Ureter (tissue), 1 donor: ENCODE measurements at regions not wholly inside any gene's neighbourhood (a gene's known extent, or its start where the extent isn't known, plus 50 kb on each side); places are given as distances from the start of the nearest gene placed in this dataset.

Experiments
- DNase-seq: peaks from one replicate; pipeline ENCODE4 v3.0.0-alpha.2; 2020; ENCODE audit warnings: low spot score
- donor health status: DM: yes; HTN: yes; CAD: no.

DNA sequence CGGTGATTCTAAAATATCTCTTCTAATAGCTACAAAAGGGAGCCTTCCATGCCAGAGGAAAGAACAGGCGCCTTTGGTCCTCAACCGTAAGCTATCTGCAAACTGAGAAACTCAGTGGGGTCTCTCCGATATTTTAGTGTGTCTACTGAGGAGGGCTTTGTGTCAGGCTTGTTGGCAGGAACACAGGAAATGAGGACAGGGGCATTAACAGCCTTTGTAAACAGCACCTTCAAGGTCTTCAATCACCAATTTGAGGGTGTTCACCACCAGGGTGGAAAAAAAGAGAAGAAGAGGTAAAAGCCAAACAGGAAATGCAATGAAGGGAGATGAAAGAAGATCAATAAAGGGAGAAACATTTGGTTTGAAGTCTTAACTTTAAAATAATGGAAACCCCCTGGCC is 580.1 kb upstream of the SALL1 start:
- no peak for DNase-seq

DNA sequence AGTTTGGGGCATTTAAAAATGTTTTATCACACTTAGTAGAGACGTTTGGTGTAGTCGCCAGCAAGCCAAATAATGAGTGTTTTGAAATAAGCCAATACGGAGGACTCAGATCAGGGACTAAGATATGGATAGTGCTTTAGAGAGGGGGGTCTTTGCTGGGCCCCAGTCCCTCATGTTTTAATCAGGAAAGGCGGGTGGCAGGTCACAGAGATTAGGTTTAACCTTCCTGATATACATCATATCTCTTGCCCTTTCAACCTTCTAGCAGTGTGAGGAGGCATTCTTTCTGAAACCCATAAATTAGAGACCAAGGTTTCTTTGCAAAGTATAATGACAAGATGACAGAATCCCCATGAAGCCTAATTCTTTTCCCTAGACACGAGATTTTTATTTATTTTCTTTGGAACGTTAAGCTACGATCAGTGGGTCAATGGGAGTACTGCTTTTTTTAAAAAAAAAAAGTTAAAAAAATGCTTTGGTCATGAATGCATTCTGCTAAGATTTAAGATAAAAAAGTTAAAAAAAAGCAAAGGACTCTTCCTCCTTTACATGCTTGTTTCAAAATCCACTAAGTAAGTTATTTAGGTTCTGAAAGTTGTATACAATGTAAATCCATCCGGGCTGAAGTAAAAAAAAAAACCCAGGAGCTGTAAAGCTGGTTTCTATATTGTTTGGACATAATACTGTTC is 572.1 kb upstream of the SALL1 start:
- no peak for DNase-seq

DNA sequence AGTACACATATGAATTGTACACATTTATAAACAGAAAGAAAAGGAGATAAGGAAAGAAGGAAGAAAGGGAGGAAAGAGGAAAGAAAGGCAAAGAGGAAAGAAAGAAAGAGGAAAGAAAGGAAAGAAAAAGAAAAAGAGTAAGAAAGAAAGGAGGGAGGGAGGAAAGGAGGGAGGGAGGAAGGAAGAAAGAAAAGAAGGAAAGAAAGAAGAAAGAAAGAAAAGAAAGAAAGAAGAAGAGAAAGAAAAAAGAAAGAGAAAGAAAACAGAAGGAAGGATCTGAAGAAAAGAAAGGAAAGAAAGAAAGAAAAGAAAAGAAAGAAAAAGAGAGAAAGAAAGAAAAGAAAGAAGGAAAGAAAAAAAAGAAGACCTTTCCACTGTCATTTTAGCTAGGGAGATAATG is 571.4 kb upstream of the SALL1 start:
- no peak for DNase-seq

DNA sequence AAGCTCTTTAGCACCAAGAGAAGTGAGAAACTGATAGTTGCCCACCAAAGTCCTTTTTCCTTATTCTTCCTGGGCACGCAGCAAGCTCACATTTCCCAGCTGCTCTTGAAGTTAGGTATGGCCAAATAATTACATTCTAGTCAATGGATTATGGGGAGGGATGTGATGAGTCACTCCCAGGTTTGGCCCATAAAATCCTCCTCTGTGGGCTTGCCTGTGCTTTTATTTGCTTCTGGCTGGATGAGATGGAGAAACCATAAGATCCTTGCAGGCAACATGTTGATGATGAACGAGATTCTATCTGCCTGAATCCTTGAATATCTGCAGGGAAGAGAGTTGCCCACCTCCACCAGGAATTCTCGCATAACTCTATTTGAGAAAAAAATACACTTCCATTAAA is 568.3 kb upstream of the SALL1 start:
- DNase-seq = no peak

DNA sequence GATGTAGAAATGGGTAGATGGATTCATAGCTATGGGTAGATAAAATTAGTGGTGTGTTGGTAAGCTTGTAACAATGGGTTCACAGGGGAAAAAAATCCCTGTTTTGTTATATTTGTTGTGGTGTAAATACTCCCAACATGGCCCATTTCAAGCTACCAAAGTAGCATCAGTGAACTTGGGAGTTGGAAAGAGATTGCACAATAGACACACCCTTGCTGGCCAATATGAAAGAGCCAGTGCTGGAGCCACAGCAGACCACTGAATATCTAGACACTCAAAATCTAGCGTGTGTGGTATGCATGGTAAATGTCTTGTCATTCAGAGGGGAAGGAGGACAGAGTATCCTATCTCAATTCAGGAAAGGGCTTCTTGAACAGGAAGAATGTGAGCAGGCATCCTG is 565.1 kb upstream of the SALL1 start:
- DNase-seq = no peak

DNA sequence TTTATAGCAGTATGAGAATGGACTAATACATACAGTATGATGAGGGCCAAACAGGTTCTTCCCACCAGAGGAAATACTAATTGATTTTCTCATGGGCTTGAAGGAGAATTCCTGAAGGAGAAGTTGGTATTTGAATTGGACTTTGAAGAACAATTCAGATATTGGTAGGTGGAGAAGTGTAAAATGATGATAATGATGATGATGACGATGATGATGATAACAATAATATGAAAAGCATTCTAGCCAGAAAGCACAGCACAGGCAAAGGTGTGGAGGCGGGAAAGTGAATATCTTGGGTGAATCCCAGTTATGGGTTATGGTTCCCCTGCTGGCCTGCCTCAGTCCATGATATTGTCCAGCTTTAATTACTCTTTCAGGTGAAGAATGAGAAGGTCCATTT is 562.4 kb upstream of the SALL1 start:
- DNase-seq = no peak

DNA sequence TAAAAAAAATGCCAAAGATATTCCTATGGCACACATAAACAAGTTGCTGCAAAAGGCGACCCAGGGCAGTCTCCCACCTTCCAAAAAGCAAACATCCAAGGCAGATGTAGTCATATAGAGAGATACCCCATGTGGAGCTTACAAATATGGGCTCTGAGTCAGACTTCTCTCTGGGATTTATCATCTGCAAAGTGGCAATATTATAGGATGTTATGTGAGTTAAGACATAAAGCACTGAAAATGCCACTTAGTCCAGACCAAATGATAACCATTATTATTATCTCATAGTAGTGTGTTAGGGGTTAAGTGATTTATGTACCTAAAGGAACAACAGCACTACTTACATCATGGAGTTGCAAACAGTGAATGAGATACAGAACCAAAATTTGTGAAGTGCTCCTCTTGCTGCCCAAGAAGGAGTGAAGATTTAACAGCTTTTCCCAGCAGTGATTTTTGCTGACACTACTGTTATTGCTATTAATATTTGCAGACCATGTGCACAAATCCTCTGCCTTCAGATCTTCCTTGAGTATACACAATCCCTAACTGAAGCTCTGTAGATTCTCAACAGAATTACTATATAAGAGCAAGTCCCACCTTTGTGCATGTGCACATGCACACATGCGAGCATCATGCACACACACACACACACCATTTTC is 560.0 kb upstream of the SALL1 start:
- no peak for DNase-seq

DNA sequence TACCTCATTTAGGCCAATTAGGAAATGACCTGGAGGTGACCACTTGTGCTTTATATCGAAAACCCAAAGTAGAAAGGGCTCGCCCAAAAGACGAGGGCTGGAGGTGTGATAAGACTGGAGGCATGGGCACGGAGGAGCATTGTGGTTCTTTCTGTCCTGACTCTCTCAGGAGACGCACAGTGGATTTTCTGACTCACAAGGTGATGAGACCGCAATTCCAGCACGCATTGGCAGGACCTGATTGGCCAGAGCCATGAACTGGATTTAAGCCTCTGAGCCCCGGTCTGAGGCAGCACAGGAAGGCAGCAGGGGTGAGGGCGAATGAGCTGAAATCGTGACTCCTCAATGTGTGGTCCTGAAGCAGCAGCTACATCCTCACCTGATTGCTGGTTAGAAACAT is 559.1 kb upstream of the SALL1 start:
- DNase-seq = no peak

DNA sequence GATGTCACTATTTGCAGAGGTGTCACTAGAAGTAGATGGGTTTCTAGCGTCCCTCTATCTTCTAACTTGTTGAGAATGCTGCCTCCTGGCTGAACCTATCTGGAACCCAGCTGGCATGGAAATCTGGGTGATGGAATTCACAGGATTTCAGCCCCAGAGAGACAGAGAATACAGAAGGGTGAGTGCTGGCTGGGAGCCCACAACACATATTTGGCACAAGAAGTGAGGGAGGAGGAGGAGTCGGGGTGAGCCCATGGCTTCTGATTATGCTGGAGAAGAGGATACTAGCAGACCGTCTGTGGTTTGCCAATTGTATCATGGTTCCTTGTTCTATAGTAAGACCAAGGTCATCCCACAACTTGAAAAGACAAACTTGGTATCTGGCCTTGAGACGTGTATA is 557.8 kb upstream of the SALL1 start:
- no peak for DNase-seq

DNA sequence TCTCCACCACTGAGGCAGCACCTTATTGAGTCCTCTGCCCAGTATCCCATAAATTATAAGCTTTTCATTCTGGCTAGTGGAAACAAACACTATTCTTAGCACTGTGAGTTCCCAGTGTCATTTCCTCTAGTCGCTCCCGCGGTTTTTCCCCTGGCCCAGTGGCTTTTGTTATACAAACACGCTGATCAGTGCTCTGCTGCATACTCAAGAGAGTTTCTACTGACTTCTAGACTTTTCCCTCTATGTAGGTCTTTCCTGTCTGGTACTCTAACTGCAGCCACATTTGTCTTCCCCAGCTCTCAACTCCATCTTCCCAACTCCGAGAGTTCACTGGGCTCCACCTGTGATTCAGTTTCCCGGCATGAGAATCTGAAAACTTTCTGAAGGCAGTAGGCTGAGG is 556.6 kb upstream of the SALL1 start:
- no peak for DNase-seq

DNA sequence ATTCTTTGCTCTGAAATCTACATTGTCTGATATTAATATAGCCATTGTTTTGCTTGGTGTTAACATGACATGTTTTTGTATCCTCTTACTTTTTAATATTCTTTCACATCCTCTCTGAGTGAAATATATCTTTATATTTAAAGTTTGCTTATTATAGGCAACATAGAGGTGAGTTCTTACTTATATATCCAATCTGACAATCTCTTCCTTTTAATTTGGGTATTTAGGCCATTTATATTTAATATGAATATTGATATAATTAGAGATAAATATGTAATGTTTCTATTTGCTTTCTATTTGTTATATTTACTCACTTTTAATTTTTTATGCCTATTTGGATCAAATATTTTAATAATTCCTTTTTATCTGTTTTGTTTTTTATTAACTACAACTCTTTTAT is 554.1 kb upstream of the SALL1 start:
- no peak for DNase-seq

DNA sequence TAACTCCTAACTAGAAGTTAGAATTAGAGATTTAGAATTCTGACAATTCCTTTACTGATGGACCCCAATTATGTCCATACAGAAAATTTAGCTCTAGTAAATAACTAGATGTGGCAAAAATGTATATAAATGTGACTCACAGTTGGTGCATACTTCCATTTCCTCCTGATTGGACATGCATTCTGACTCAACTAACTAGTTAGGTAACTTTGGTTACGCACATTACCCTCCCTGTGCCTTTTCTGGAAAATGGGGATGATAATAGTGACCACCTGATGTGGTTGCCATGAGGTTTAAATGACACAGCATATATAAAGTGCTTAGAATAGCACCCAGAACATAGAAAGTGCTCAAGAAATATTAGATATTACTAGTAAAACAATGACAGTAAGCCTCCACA is 550.0 kb upstream of the SALL1 start:
- no peak for DNase-seq

DNA sequence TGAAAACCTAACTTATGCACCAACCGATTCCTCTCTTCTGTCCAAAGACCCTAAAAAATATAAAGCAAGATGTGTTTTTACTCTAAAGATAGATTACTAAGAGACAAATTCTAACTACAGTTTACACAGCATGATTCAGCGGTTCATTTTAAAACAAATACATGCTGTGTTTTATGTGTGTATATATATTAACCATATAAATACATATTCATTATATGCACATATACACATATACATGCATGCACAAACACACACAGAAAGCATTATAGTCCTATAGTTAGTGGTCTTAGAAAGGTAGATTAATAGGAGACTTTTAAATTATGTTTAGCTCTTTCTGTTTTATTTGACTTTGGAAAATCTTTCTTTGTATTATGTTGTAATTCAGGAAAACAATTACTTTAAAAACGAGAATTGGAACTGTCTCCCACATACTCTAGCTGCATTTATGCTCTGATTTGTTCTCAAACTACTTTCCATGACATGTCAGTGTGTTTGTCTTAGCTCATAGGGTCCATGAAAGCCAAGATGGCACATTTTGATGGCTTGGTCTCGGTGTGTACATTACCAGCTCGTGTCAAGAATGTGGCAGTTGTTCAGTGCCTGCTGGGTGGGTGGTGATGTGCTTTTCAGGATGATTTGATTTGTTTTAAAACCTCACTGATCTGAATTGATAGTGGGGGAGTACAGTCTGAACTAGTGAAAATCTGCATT is 548.8 kb upstream of the SALL1 start:
- no peak for DNase-seq

DNA sequence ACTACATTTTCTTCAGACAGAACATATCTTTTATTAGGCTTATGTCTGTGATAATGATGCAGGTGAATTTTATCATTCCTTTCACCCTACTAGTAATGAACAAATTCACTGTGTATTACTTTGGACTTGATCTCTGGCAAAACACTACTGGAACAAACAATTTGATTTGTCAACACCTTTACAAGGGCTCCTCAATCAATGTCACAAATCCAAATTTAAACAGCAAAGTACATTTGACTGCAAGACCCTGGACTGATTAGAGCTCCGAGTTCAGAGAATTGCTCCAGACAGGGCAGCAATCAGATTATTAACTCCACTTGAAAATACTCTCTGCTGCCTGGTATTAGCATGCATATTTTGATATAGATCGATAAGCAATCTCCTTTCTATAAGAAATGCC is 547.6 kb upstream of the SALL1 start:
- no peak for DNase-seq

DNA sequence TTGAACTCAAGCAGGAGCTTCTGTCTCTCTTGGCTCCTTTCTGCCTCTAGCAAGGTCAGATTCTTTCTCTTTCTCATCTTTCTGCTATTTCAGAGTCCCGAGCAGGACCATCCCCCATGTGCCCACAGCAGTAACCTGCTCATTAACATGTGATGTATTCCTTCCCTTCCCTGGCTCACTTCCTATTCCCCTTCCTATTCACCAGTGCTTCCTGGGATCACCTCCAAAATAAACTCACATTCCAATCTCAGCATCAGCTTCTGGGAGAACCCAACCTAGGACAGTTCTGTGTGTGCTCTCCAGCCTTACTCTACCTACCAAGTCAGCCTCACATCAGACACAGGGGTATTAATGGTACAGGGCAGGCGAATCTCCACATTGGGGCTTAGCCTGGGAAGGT is 546.4 kb upstream of the SALL1 start:
- DNase-seq = no peak

DNA sequence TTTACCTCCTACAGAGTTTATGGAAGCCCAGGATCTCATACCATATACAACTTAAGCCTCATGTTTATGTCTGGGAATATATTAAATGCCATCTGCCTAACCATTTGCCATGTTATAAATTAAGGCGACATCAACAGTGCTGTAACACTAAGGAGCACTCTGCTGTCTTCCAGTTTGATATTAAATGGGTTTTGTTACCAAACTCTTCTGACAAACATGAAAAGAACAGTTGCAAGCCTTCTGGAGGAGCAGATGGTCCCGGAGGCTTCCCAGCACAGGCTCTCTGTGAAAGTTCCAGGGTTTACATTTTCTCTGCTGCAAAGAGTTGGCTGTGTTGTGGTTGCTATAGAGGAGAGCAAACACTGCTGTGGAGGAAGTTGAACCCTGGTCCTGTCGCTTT is 545.3 kb upstream of the SALL1 start:
- DNase-seq = no peak

DNA sequence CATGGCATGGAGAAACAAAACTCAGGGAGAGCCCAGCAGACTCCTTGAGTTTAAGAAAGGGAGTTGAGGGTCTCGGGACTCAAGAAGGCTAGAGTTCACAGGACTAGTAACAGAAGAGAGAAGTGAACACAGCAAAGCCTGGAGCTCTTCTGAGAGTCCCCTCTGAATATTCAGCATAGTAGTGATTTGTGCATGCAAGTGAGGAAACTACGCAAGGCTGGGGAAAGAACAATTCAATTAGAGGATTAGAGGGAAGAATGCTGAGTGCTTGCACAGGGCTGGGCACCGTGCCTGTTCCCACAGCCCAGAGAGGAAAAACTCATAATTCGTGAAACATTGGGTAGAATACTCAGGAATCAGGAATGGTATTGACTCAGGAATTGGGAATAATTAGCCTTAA is 540.0 kb upstream of the SALL1 start:
- DNase-seq = no peak

DNA sequence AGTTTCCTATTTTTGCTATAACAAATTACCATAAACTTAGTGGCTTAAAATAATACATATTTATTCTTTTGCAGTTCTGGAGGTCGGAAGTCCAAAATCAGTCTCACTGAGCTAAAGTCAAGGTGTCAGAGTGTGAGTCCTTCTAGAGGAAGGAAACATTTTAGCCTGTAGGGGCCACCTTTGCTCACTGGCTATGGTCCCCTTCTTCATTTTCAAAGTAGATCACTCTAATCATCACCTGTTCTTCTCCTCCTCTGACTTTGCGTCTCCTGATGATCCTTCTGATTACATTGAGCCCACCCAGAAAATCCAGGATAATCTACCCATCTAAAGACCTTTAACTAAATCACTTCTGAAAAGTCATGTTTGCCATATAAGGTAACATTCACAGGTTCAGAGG is 534.4 kb upstream of the SALL1 start:
- no peak for DNase-seq

DNA sequence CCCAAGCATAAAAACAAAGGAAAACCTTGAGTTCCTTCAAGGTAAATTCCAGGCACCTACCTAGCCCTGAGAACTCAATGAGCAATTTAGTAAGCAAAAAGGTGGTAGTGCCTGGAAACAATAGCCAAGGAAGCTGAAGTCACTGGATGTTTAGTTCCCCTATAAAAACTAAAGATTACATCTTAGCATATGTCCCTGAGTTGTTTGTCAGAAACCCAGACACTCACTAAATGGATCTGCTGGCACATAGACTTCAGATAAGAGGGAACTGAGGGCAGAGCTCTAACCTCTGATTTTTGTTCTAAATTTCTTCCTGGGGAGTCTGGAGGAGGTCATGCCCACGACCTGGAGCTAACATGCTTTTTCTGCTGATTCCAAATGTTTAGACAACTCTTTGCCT is 532.8 kb upstream of the SALL1 start:
- DNase-seq = no peak

DNA sequence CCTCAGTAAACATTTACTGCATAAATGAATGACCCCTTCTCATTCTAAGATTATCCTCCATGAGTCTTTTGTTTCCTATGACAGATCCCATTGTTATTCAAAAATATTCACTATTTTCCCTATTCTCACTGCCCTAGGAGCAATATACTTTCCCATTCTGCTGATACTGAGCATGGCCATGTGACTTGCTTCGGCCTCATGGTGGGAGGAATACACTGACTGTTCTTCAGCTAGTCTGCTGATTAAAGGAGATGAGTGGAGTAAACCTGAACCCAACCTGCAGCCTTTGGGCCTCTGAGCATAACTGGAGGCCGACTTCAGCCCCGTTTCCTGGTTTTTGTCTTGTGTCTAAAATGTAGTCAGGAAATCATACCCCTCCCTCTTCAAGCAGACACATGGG is 531.8 kb upstream of the SALL1 start:
- no peak for DNase-seq

DNA sequence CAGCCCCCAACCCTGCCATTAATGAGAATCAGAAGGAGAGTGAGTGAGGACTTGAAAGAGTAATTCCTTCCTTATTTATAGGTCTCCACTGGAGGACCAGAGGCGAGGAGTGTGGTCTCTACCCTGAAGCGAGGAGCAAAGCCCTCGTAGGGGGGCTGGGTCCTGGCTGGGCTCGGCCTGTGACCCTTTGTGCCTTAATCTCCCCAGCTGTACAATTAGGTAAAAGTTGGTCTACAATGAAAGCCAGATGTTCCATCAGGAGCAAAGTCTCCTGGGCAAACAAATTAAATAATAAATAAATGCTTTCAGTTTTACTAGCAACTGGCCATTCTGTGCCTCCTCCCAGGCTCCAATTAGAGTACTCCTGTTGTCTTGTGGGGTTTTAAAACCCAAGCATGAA is 523.5 kb upstream of the SALL1 start:
- no peak for DNase-seq

DNA sequence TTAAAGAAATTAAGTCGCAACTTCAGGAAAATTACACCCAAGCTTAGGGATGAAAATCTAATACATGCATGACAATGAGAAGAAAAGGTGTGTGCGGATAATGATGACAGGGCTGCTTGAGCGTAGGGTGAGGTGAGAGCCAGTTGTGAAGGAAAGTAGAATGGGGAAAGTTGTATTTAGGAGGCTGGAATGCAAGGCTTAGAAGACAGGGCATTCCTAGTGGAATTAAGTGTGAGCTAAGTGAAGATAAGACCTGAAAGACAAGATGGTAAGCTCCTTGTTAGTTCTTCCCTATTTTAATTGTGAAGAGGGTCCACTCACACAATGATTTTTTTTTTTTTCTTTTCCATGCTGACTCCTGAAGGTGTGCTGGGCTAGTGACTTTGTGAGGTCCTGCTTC is 519.5 kb upstream of the SALL1 start:
- no peak for DNase-seq

DNA sequence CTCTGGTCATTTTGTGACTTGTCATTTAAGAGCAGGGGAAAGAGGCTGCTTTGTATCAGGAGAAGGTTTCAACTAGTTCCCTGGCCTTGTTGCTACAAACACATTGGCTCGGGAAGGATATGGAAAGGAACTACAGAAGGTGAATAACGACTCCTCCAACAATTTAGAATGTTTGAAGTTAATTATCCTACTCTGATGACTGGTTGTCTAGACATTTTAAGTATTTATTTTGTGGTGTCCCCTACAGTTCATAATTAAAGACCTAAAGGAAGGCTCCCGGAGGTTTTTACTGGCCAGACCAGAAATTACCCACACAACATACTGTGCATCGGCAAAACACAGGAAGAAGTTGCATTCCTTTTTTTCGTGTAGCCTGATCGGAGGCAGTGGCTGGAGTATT is 515.8 kb upstream of the SALL1 start:
- no peak for DNase-seq

DNA sequence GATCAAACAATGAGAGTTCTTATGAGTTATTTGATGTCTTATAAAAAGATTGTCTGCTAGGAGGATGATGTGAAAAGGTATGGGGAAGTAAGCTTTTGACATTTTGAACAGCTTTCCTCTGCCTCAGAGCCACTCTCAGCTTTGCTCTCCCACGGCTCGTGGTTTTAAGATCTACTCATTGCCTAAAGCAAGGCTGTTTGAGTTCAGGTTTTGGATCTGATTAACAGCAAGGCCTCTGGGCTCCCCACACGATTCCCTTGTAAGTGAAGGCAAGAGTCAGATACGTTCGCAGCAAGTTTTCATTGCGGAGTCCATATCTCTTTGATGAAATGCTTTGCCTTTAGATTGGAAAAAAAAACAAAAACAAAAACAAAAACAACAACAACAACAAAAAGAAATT is 515.0 kb upstream of the SALL1 start:
- DNase-seq = no peak
